ENCODE measurements at regions not wholly inside any gene's neighbourhood (a gene's known extent, or its start where the extent isn't known, plus 50 kb on each side); places are given as distances from the start of the nearest gene placed in this dataset.

DNA sequence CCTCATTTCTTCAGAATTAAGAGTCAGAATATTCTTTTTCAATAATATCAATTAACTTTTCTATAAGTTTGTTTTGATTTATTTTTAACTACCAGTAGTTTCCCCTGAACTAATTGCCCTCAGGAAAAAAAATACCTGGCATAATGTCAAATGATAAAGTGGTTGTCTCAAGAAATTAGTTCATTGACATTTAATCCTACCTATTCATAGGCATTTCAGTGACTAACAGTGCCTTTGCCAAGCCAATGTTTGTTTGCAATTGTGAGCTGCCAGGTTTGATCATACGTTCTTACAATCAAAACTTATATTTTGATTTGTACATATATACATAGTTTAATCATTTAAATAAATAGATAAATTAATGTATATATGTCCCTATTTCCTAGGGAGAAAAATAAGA lies 267.3 kb upstream of the MC4R start:
- DNase-seq: no peak
- no peak overlapping the region for H3K27ac Mint-ChIP-seq
- H3K4me1 Mint-ChIP-seq: no peaks in the 10 kb centered on the region
- no peaks in the 10 kb centered on the region for H3K27me3 Mint-ChIP-seq (ENCODE audit: insufficient read depth)
- no peak for TF ChIP-seq CTCF (conservative IDR thresholded peaks at IDR 0.05)
- Histone ChIP-seq H3K27ac (ENCODE audit: low read depth, low read length) (no peak overlapping the region), H3K9me3 (ENCODE audit: control insufficient read depth, low read length) (peaks cover 4% of the 10 kb centered on the region), H3K4me3 (ENCODE audit: low read length) (no peak overlapping the region), H3K9ac (ENCODE audit: extremely low read depth, low read length, poor library complexity, severe bottlenecking) (no peak overlapping the region), H3K36me3 (ENCODE audit: control insufficient read depth, insufficient read depth, low read length) (no peaks in the 10 kb centered on the region), H3K4me1 (ENCODE audit: control insufficient read depth, insufficient read depth, low read length) (no peaks in the 10 kb centered on the region), H3K27me3 (ENCODE audit: control insufficient read depth, insufficient read depth, low read length, poor library complexity, severe bottlenecking) (no peaks in the 10 kb centered on the region)
- no CpG with 5 or more reads among the region's 1 CpG for WGBS, 2 experiments (ENCODE audit: insufficient coverage in 1 of 2, insufficient read length in 1 of 2)
- no peak overlapping the region for H3K4me3 Mint-ChIP-seq
- H3K9me3 Mint-ChIP-seq: peaks cover 8% of the 10 kb centered on the region
- no peaks in the 10 kb centered on the region for H3K36me3 Mint-ChIP-seq (ENCODE audit: low read depth)

DNA sequence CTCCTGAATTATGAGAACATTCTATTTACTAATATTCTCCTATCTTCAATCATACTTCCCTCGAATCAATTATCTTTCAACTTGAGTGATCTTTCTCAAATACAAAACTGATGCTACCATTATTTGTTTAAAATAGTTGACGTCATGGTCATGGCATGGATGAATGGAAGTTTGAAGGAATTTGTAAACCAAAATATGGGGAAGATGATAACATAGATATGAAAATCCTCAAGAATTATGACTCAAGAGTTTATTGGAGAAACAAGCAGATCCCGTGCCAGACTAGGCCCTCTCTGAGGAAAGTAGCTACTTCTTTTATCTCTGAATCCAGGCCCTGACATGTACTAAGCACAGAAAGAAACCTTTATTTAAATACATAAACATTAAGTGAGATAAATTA lies 270.4 kb upstream of the MC4R start:
- no peaks in the 10 kb centered on the region for H3K4me1 ChIP-seq (ENCODE audit: control insufficient read depth, insufficient read depth, low read length)
- Mint-ChIP-seq H3K27ac (no peak overlapping the region), H3K36me3 (ENCODE audit: low read depth) (no peaks in the 10 kb centered on the region), H3K9me3 (peaks cover 1% of the 10 kb centered on the region), H3K4me1 (no peaks in the 10 kb centered on the region), H3K4me3 (no peak overlapping the region), H3K27me3 (ENCODE audit: insufficient read depth) (no peaks in the 10 kb centered on the region)
- TF ChIP-seq CTCF (conservative IDR thresholded peaks at IDR 0.05): no peak
- H3K4me3 ChIP-seq (ENCODE audit: low read length): no peak overlapping the region
- 98% methylated on average over 3 of the region's 3 CpGs; no CpG with 5 or more reads in 1 of the 2 experiments for WGBS, 2 experiments (ENCODE audit: insufficient coverage in 1 of 2, insufficient read length in 1 of 2)
- no peaks in the 10 kb centered on the region for H3K9me3 ChIP-seq (ENCODE audit: control insufficient read depth, low read length)
- H3K9ac ChIP-seq (ENCODE audit: extremely low read depth, low read length, poor library complexity, severe bottlenecking): no peak overlapping the region
- no peaks in the 10 kb centered on the region for H3K27me3 ChIP-seq (ENCODE audit: control insufficient read depth, insufficient read depth, low read length, poor library complexity, severe bottlenecking)
- no peaks in the 10 kb centered on the region for H3K36me3 ChIP-seq (ENCODE audit: control insufficient read depth, insufficient read depth, low read length)
- DNase-seq: no peak
- H3K27ac ChIP-seq (ENCODE audit: low read depth, low read length): no peak overlapping the region

- H3K9ac ChIP-seq (ENCODE audit: extremely low read depth, low read length, poor library complexity, severe bottlenecking): no peak overlapping the region
- H3K36me3 Mint-ChIP-seq (ENCODE audit: low read depth): no peaks in the 10 kb centered on the region
- H3K9me3 Mint-ChIP-seq: no peaks in the 10 kb centered on the region
- H3K4me1 Mint-ChIP-seq: no peaks in the 10 kb centered on the region
- no peak overlapping the region for H3K27ac Mint-ChIP-seq
- H3K4me3 Mint-ChIP-seq: no peak overlapping the region
- no peak overlapping the region for H3K27ac ChIP-seq (ENCODE audit: low read depth, low read length)
- no peaks in the 10 kb centered on the region for H3K9me3 ChIP-seq (ENCODE audit: control insufficient read depth, low read length)
- TF ChIP-seq CTCF (conservative IDR thresholded peaks at IDR 0.05): no peak
- no peaks in the 10 kb centered on the region for H3K27me3 ChIP-seq (ENCODE audit: control insufficient read depth, insufficient read depth, low read length, poor library complexity, severe bottlenecking)
- DNase-seq: no peak
- no peaks in the 10 kb centered on the region for H3K36me3 ChIP-seq (ENCODE audit: control insufficient read depth, insufficient read depth, low read length)
- no peaks in the 10 kb centered on the region for H3K27me3 Mint-ChIP-seq (ENCODE audit: insufficient read depth)
- H3K4me3 ChIP-seq (ENCODE audit: low read length): no peak overlapping the region
- 91 to 93% methylated on average over 3 to 5 of the region's 5 CpGs for WGBS, 2 experiments (ENCODE audit: insufficient coverage in 1 of 2, insufficient read length in 1 of 2)
- H3K4me1 ChIP-seq (ENCODE audit: control insufficient read depth, insufficient read depth, low read length): no peaks in the 10 kb centered on the region
Observed at GRCh38 chr18:60646725-60647124, 274.1 kb upstream of the MC4R start.
